GM12878 (cell line): ENCODE measurements at regions not wholly inside any gene's neighbourhood (a gene's known extent, or its start where the extent isn't known, plus 50 kb on each side); places are given as distances from the start of the nearest gene placed in this dataset.

ENCODE experiments used
- ATAC-seq: fragments of 200-7000 bp; cut with Tn5 transposase; 3 replicates; pipeline ENCODE4 v1.9.1; 2020; ENCODE audit warnings: mild to moderate bottlenecking, moderate library complexity
- BruUV-seq: library from RNA; stranded (reverse); fragments of 400-500 nt; replicated peaks from 2 replicates; lab custom pipeline; 2021; lab: Mats Ljungman, UMichigan
- CTCF ChIA-PET: fragments of 300-600 bp; sonication (Branson Sonifier 250); formaldehyde crosslinking; extraction: SDS; loops from one replicate; lab custom pipeline; 2021; ENCODE audit warnings: inconsistent platforms; lab: Yijun Ruan, JAX
- POLR2A ChIA-PET: fragments of 350-600 bp; formaldehyde crosslinking; extraction: SDS; loops from one replicate; lab custom pipeline; 2021; ENCODE audit warnings: inconsistent platforms; lab: Charles Lee
- RAD21 ChIA-PET: fragments of 300-600 bp; sonication (Branson Sonifier 250); formaldehyde crosslinking; loops from one replicate; lab custom pipeline; 2023; ENCODE audit warnings: antibody characterized with exemption; ENCODE audit not compliant: unreplicated experiment; lab: Charles Lee
- SMC1A ChIA-PET: fragments of 300-600 bp; sonication (Branson Sonifier 250); formaldehyde crosslinking; loops from one replicate; lab custom pipeline; 2023; ENCODE audit not compliant: unreplicated experiment, uncharacterized antibody; lab: Charles Lee
- DNase-seq: peaks from one replicate; pipeline ENCODE4 v3.0.0-alpha.2; 2011; ENCODE audit warnings: low read depth, low spot score
- FAIRE-seq: peaks from 3 replicates; lab custom pipeline; 2011; peaks lifted over from hg19 to GRCh38; lab: Jason Lieb, UNC
- H2AFZ ChIP-seq: 2 replicates; pipeline ENCODE4 v1.6.0; 2011; ENCODE audit warnings: low read depth, low read length, control low read depth; ENCODE audit not compliant: control insufficient read depth
- H3K27ac ChIP-seq: 2 replicates; pipeline ENCODE4 v1.5.1; 2011; ENCODE audit warnings: control low read depth; ENCODE audit not compliant: control insufficient read depth, insufficient read depth
- H3K27me3 ChIP-seq, 2 experiments: replicated peaks in 1 of 2; 2 replicates each; pipeline versions ENCODE4 v1.6.0 to v1.6.1; 2011; ENCODE audit warnings: low read length in 1 of 2; ENCODE audit not compliant: control insufficient read depth in 2 of 2, insufficient read depth in 2 of 2
- H3K36me3 ChIP-seq, 2 experiments: 2 replicates each; pipeline ENCODE4 v1.5.1; 2011; ENCODE audit warnings: low read length in 1 of 2; ENCODE audit not compliant: control insufficient read depth in 2 of 2, insufficient read depth in 2 of 2
- H3K4me1 ChIP-seq: 2 replicates; pipeline ENCODE4 v1.6.1; 2011; ENCODE audit warnings: mild to moderate bottlenecking, low read length, moderate library complexity, mixed read lengths; ENCODE audit not compliant: control insufficient read depth, insufficient read depth
- H3K4me2 ChIP-seq: 2 replicates; pipeline ENCODE4 v1.6.0; 2011; ENCODE audit warnings: control low read depth; ENCODE audit not compliant: control insufficient read depth, insufficient read depth
- H3K4me3 ChIP-seq: fragments of 200-600 bp; sonication (generic); 2 replicates; pipeline ENCODE4 v1.5.1; 2016
- H3K79me2 ChIP-seq: 2 replicates; pipeline ENCODE4 v1.6.0; 2011; ENCODE audit warnings: low read length; ENCODE audit not compliant: control insufficient read depth, insufficient read depth
- H3K9ac ChIP-seq: 2 replicates; pipeline ENCODE4 v1.8.0; 2011; ENCODE audit warnings: low read length, control low read depth, mixed read lengths; ENCODE audit not compliant: control insufficient read depth, insufficient read depth
- H3K9me3 ChIP-seq: replicated peaks from 3 replicates; pipeline ENCODE4 v1.5.1; 2011; ENCODE audit warnings: mild to moderate bottlenecking, low read length; ENCODE audit not compliant: control insufficient read depth, insufficient read depth
- H4K20me1 ChIP-seq: 2 replicates; pipeline ENCODE4 v1.6.0; 2011; ENCODE audit not compliant: control insufficient read depth, insufficient read depth
- CUX1 ChIP-seq: IDR thresholded peaks from 2 replicates; pipeline ENCODE4 v1.6.1; 2012; ENCODE audit warnings: improper control_type of control experiment, low read depth, low read length; ENCODE audit not compliant: insufficient replicate concordance
- USF1 ChIP-seq: IDR thresholded peaks from 2 replicates; pipeline ENCODE4 v1.6.1; 2011; ENCODE audit warnings: borderline replicate concordance, low read depth, mild to moderate bottlenecking, moderate library complexity, mixed read lengths, low read length; ENCODE audit not compliant: insufficient read depth; ENCODE audit errors: extremely low read length
- WGBS: methylation state at CpG from one replicate; pipeline ENCODE4 v1.1.6; 2016; ENCODE audit warnings: low lambda C conversion rate; ENCODE audit not compliant: insufficient replicate concordance, insufficient coverage; ENCODE audit errors: missing lambda C conversion rate; 5-methylcytosine and 5-hydroxymethylcytosine counted together
- in situ Hi-C: fragments of 300-500 bp; cut with MboI; formaldehyde crosslinking; loops from 9 replicates; pipeline ENCODE4 v1.14.3; 2018; ENCODE audit warnings: mixed read lengths
- intact Hi-C: fragments of 100-400 bp; cut with micrococcal nuclease; formaldehyde crosslinking; loops from one replicate; pipeline ENCODE4 v1.14.2; 2022; ENCODE audit not compliant: unreplicated experiment

GRCh38 chr7:20514364-20514763, 101.1 kb upstream of the ABCB5 start:
- POLR2A ChIA-PET: no interaction called here
- no peak overlapping the region for H3K27ac ChIP-seq
- H2AFZ ChIP-seq: no peak overlapping the region
- no peaks in the 10 kb centered on the region for H3K79me2 ChIP-seq
- in situ Hi-C loops (no loop called here), intact Hi-C loops (no loop called here)
- no peak for FAIRE-seq
- no peaks in the 10 kb centered on the region for H4K20me1 ChIP-seq
- CTCF ChIA-PET: no interaction called here
- H3K9ac ChIP-seq: no peak overlapping the region
- no peak overlapping the region for H3K4me2 ChIP-seq
- 0% methylated on average over 2 of the region's 2 CpGs for WGBS
- no TSS peak for BruUV-seq
- SMC1A ChIA-PET: interaction anchor here (0.6 to 0.9 kb wide), 2 partner anchors 8 to 72 kb away, joined by 3 read pairs; no protein-coding TSS in a partner anchor
- TF ChIP-seq CUX1: no peak
- TF ChIP-seq USF1: no peak
- RAD21 ChIA-PET: no interaction called here
- H3K4me1 ChIP-seq: no peaks in the 10 kb centered on the region
- peak; percentile 2 for DNase-seq
- H3K9me3 ChIP-seq: no peaks in the 10 kb centered on the region
- no peak overlapping the region for H3K4me3 ChIP-seq
- 0 out of 3 replicates have a peak, but pooled peaks have one; percentile 36 for ATAC-seq
- H3K36me3 ChIP-seq: no peaks in the 10 kb centered on the region
- no peaks in the 10 kb centered on the region; a peak in 1 of 4 replicates for H3K27me3 ChIP-seq
